HepG2 (cell line): ENCODE measurements at regions not wholly inside any gene's neighbourhood (a gene's known extent, or its start where the extent isn't known, plus 50 kb on each side); places are given as distances from the start of the nearest gene placed in this dataset.

Experiments used
- ATAC-seq: fragments of 200-7000 bp; cut with Tn5 transposase; 3 replicates; pipeline ENCODE4 v1.9.1; 2020; ENCODE audit warnings: mild to moderate bottlenecking, moderate library complexity
- BruUV-seq: library from RNA; stranded (reverse); fragments of 400-500 nt; replicated peaks from 2 replicates; lab custom pipeline; 2021; lab: Mats Ljungman, UMichigan
- CTCF ChIA-PET: fragments of 300-600 bp; formaldehyde crosslinking; extraction: SDS; loops from one replicate; lab custom pipeline; 2021; ENCODE audit warnings: low total read pairs, inconsistent platforms, low intra/inter-chr PET ratio; lab: Yijun Ruan, JAX
- POLR2A ChIA-PET: fragments of 350-600 bp; sonication (Branson Sonifier 250); formaldehyde crosslinking; loops from one replicate; lab custom pipeline; 2020; ENCODE audit warnings: antibody characterized with exemption, inconsistent platforms; lab: Yijun Ruan, JAX
- DNase-seq: peaks from one replicate; pipeline ENCODE4 v3.0.0-alpha.2; 2015; ENCODE audit warnings: low spot score
- FAIRE-seq: peaks from 3 replicates; lab custom pipeline; 2011; peaks lifted over from hg19 to GRCh38; lab: Jason Lieb, UNC
- H2AFZ ChIP-seq: one replicate; pipeline ENCODE4 v1.6.1; 2011; ENCODE audit warnings: low read length, inconsistent platforms
- H3K27ac ChIP-seq: fragments of 300-600 bp; 3 replicates; pipeline ENCODE4 v1.8.0; 2011; ENCODE audit warnings: mixed run types, mild to moderate bottlenecking, mixed read lengths, low read length, inconsistent platforms; ENCODE audit not compliant: insufficient read depth; ENCODE audit errors: extremely low read length
- H3K27me3 ChIP-seq, 2 experiments: fragments of 200-600 bp in 1 of 2; 2 replicates in 1 of 2; 3 replicates in 1 of 2; pipeline versions ENCODE4 v1.6.0 to v1.8.0; 2011; ENCODE audit warnings: low read length in 2 of 2, mild to moderate bottlenecking in 2 of 2, moderate library complexity in 2 of 2, inconsistent platforms in 1 of 2; ENCODE audit not compliant: insufficient read depth in 2 of 2, control insufficient read depth in 1 of 2
- H3K36me3 ChIP-seq, 2 experiments: fragments of 200-600 bp in 1 of 2; replicated peaks in 1 of 2; 2 replicates in 1 of 2; 3 replicates in 1 of 2; pipeline versions ENCODE4 v1.5.1 to v1.8.0; 2011; ENCODE audit warnings: low read length in 2 of 2, inconsistent platforms in 1 of 2; ENCODE audit not compliant: insufficient read depth in 2 of 2, control insufficient read depth in 1 of 2
- H3K4me1 ChIP-seq: 2 replicates; pipeline ENCODE4 v1.5.1; 2012; ENCODE audit warnings: low read length, inconsistent platforms; ENCODE audit not compliant: insufficient read depth
- H3K4me2 ChIP-seq: 2 replicates; pipeline ENCODE4 v1.6.0; 2011; ENCODE audit warnings: low read depth, low read length, inconsistent platforms
- H3K4me3 ChIP-seq, 3 experiments: fragments of 200-600 bp in 1 of 3; sonication (generic), shearing (Covaris generic) in 1 of 3; replicated peaks in 1 of 3; 2 replicates each; pipeline ENCODE4 v1.5.1; 2011 to 2016; ENCODE audit warnings: low read length in 3 of 3, inconsistent platforms in 2 of 3, low read depth in 2 of 3, mild to moderate bottlenecking in 2 of 3, control low read depth in 1 of 3, mixed read lengths in 1 of 3; ENCODE audit not compliant: insufficient read depth in 1 of 3
- H3K79me2 ChIP-seq: one replicate; pipeline ENCODE4 v1.6.1; 2011; ENCODE audit warnings: low read length, inconsistent platforms; ENCODE audit not compliant: insufficient read depth
- H3K9ac ChIP-seq: 2 replicates; pipeline ENCODE4 v1.6.0; 2011; ENCODE audit warnings: mild to moderate bottlenecking, low read depth, low read length, inconsistent platforms; ENCODE audit not compliant: insufficient read depth
- H3K9me3 ChIP-seq: 2 replicates; pipeline ENCODE4 v1.5.1; 2012; ENCODE audit warnings: mild to moderate bottlenecking, low read length
- H4K20me1 ChIP-seq: 2 replicates; pipeline ENCODE4 v1.6.0; 2011; ENCODE audit warnings: inconsistent platforms, mild to moderate bottlenecking, low read length, moderate library complexity; ENCODE audit not compliant: insufficient read depth
- PAF1 ChIP-seq: IDR thresholded peaks from 2 replicates; pipeline ENCODE4 v1.6.1; 2016; ENCODE audit warnings: missing genetic modification reagents, missing compliant biosample characterization
- WGBS: methylation state at CpG from one replicate; pipeline ENCODE4 v1.1.6; 2017; ENCODE audit warnings: low lambda C conversion rate; 5-methylcytosine and 5-hydroxymethylcytosine counted together
- in situ Hi-C: cut with HindIII; loops from 2 replicates; pipeline ENCODE4 v1.10.0; 2017; ENCODE audit warnings: low pct_unique_long_range_greater_than_20kb; ENCODE audit not compliant: extremely low pct_ligation_motif_present
- intact Hi-C: fragments of 100-400 bp; cut with micrococcal nuclease; formaldehyde crosslinking; loops from one replicate; pipeline ENCODE4 v1.10.0; 2022; ENCODE audit not compliant: unreplicated experiment
- TF ChIP-seq, protein P1 (sequence below): sonication (generic); IDR thresholded peaks from 2 replicates; pipeline ENCODE4 v1.6.1; 2016; ENCODE audit warnings: low read depth, borderline replicate concordance
- TF ChIP-seq, protein P2 (sequence below): sonication (generic); formaldehyde crosslinking; IDR thresholded peaks from 2 replicates; pipeline ENCODE4 v1.4.0; 2020; ENCODE audit warnings: missing genetic modification reagents
- TF ChIP-seq, protein P3 (sequence below): sonication (generic); formaldehyde crosslinking; IDR thresholded peaks from 2 replicates; pipeline ENCODE4 v1.5.0; 2020; ENCODE audit warnings: mild to moderate bottlenecking, missing genetic modification reagents, borderline replicate concordance
- TF ChIP-seq, protein P4 (sequence below): sonication (generic); formaldehyde crosslinking; IDR thresholded peaks from 2 replicates; pipeline ENCODE4 v1.4.0; 2020; ENCODE audit warnings: mild to moderate bottlenecking, missing genetic modification reagents
- TF ChIP-seq, protein P5 (sequence below): IDR thresholded peaks from 2 replicates; pipeline ENCODE4 v1.6.1; 2016; ENCODE audit warnings: missing biosample characterization, missing genetic modification reagents, low read depth
- TF ChIP-seq, protein P6 (sequence below): sonication (generic); formaldehyde crosslinking; IDR thresholded peaks from 2 replicates; pipeline ENCODE4 v1.5.1; 2020; ENCODE audit warnings: missing genetic modification reagents, mild to moderate bottlenecking, borderline replicate concordance

DNA sequence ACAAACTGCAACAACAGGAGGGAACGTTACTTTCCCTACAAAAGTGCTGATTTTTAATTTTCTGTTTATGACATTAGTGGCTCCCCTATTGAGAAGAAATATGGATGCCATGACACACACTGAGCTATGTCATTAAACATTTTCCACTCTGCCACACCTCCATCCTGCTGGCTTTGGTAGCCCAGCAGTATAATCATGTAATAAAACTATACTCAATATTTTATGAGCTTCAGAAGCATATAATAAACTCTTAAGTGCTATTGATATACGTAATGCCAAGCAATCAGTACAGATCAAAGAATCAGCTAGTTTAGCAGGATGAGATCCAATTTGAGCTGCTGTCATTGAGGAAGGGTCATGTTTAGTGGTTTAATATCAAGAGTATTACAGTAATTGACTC is 141.3 kb upstream of the LRRC7 start:
- Histone ChIP-seq H4K20me1 (no peaks in the 10 kb centered on the region), H3K4me3 (no peak overlapping the region), H3K36me3 (no peaks in the 10 kb centered on the region), H3K9ac (no peak overlapping the region), H3K27ac (no peak overlapping the region), H3K79me2 (no peaks in the 10 kb centered on the region), H2AFZ (no peak overlapping the region), H3K27me3 (no peaks in the 10 kb centered on the region; a peak in 1 of 5 replicates), H3K9me3 (peaks cover 77% of the 10 kb centered on the region), H3K4me2 (no peak overlapping the region), H3K4me1 (no peaks in the 10 kb centered on the region)
- CTCF ChIA-PET: no interaction called here
- intact Hi-C loops: no loop called here
- FAIRE-seq: no peak
- no peak for ATAC-seq
- TF ChIP-seq, protein P1, sequence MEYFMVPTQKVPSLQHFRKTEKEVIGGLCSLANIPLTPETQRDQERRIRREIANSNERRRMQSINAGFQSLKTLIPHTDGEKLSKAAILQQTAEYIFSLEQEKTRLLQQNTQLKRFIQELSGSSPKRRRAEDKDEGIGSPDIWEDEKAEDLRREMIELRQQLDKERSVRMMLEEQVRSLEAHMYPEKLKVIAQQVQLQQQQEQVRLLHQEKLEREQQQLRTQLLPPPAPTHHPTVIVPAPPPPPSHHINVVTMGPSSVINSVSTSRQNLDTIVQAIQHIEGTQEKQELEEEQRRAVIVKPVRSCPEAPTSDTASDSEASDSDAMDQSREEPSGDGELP: no peak
- TF ChIP-seq, protein P2, sequence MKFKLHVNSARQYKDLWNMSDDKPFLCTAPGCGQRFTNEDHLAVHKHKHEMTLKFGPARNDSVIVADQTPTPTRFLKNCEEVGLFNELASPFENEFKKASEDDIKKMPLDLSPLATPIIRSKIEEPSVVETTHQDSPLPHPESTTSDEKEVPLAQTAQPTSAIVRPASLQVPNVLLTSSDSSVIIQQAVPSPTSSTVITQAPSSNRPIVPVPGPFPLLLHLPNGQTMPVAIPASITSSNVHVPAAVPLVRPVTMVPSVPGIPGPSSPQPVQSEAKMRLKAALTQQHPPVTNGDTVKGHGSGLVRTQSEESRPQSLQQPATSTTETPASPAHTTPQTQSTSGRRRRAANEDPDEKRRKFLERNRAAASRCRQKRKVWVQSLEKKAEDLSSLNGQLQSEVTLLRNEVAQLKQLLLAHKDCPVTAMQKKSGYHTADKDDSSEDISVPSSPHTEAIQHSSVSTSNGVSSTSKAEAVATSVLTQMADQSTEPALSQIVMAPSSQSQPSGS: no peak
- DNase-seq: no peak
- POLR2A ChIA-PET: no interaction called here
- BruUV-seq: no TSS peak
- WGBS: 0% methylated on average over 2 of the region's 2 CpGs
- in situ Hi-C loops: no loop called here

DNA sequence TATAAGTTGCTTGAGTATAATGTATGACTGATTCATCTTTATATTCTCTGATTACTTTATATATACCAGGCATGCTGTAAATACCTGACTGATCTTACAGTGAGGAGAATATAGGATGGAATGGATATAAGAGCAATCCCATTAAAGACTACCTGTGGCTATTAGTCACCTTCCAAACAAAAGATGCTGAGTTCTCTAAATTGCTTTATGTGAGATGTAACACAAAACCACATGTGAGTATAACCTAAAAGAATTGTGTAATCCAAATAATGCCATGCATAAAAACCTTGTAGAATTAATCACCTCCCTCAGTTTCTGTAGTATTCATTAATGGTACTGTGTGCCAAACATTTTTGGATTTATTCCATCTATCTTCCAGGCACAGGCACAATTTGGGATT is 134.6 kb upstream of the LRRC7 start:
- in situ Hi-C loops (no loop called here), intact Hi-C loops (no loop called here)
- Histone ChIP-seq H4K20me1 (no peaks in the 10 kb centered on the region), H3K4me1 (no peaks in the 10 kb centered on the region), H3K9me3 (peaks cover 78% of the 10 kb centered on the region), H3K9ac (no peak overlapping the region), H3K27me3 (no peaks in the 10 kb centered on the region; a peak in 1 of 5 replicates), H3K4me3 (no peak overlapping the region), H3K27ac (no peak overlapping the region), H2AFZ (no peak overlapping the region), H3K79me2 (no peaks in the 10 kb centered on the region), H3K4me2 (no peak overlapping the region), H3K36me3 (no peaks in the 10 kb centered on the region)
- ChIA-PET CTCF (no interaction called here), POLR2A (no interaction called here)
- no TSS peak for BruUV-seq
- FAIRE-seq: no peak
- ATAC-seq: no peak
- no peak for DNase-seq
- TF ChIP-seq, protein P3, sequence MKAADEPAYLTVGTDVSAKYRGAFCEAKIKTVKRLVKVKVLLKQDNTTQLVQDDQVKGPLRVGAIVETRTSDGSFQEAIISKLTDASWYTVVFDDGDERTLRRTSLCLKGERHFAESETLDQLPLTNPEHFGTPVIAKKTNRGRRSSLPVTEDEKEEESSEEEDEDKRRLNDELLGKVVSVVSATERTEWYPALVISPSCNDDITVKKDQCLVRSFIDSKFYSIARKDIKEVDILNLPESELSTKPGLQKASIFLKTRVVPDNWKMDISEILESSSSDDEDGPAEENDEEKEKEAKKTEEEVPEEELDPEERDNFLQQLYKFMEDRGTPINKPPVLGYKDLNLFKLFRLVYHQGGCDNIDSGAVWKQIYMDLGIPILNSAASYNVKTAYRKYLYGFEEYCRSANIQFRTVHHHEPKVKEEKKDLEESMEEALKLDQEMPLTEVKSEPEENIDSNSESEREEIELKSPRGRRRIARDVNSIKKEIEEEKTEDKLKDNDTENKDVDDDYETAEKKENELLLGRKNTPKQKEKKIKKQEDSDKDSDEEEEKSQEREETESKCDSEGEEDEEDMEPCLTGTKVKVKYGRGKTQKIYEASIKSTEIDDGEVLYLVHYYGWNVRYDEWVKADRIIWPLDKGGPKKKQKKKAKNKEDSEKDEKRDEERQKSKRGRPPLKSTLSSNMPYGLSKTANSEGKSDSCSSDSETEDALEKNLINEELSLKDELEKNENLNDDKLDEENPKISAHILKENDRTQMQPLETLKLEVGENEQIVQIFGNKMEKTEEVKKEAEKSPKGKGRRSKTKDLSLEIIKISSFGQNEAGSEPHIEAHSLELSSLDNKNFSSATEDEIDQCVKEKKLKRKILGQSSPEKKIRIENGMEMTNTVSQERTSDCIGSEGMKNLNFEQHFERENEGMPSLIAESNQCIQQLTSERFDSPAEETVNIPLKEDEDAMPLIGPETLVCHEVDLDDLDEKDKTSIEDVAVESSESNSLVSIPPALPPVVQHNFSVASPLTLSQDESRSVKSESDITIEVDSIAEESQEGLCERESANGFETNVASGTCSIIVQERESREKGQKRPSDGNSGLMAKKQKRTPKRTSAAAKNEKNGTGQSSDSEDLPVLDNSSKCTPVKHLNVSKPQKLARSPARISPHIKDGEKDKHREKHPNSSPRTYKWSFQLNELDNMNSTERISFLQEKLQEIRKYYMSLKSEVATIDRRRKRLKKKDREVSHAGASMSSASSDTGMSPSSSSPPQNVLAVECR (CRISPR knock-in tag): no peak
- TF ChIP-seq, protein P4, sequence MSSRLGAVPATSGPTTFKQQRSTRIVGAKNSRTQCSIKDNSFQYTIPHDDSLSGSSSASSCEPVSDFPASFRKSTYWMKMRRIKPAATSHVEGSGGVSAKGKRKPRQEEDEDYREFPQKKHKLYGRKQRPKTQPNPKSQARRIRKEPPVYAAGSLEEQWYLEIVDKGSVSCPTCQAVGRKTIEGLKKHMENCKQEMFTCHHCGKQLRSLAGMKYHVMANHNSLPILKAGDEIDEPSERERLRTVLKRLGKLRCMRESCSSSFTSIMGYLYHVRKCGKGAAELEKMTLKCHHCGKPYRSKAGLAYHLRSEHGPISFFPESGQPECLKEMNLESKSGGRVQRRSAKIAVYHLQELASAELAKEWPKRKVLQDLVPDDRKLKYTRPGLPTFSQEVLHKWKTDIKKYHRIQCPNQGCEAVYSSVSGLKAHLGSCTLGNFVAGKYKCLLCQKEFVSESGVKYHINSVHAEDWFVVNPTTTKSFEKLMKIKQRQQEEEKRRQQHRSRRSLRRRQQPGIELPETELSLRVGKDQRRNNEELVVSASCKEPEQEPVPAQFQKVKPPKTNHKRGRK: no peak
- TF ChIP-seq PAF1: no peak
- TF ChIP-seq, protein P5, sequence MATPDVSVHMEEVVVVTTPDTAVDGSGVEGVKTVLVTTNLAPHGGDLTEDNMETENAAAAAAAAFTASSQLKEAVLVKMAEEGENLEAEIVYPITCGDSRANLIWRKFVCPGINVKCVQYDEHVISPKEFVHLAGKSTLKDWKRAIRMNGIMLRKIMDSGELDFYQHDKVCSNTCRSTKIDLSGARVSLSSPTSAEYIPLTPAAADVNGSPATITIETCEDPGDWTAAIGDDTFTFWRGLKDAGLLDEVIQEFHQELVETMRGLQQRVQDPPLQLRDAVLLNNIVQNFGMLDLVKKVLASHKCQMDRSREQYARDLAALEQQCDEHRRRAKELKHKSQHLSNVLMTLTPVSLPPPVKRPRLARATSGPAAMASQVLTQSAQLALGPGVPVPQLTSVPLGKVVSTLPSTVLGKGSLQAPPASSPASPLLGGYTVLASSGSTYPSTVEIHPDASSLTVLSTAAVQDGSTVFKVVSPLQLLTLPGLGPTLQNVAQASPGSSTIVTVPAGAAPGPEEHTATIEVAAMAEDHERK (CRISPR knock-in tag): no peak
- TF ChIP-seq, protein P6, sequence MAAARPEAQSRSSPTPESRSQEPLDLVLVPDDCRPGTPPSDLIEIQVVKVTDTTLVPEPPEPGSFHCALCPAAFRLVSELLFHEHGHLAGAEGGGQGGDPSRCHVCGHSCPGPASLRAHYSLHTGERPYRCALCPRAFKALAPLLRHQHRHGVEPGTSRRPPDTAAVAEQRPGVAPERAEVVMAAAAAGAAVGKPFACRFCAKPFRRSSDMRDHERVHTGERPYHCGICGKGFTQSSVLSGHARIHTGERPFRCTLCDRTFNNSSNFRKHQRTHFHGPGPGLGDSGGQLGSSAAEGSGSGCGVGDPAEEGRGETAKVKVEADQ (CRISPR knock-in tag): no peak
